SK-N-SH treated with all-trans-retinoic acid at 6 μM for 48 hours (cell line): ENCODE measurements at regions not wholly inside any gene's neighbourhood (a gene's known extent, or its start where the extent isn't known, plus 50 kb on each side); places are given as distances from the start of the nearest gene placed in this dataset.
A peak's percentile ranks its signal among the peaks of the same experiment; 100 is the strongest.

Experiments used
- ATAC-seq: fragments of 200-7000 bp; cut with Tn5 transposase; 3 replicates; pipeline ENCODE4 v1.9.1; 2020; ENCODE audit warnings: mild to moderate bottlenecking, moderate library complexity
- BACH2 ChIP-seq: fragments of 250-450 bp; sonication (Bioruptor Pico); IDR thresholded peaks from 2 replicates; pipeline ENCODE4 v1.9.0; 2021; ENCODE audit warnings: mild to moderate bottlenecking, borderline replicate concordance
- CSDC2 ChIP-seq: fragments of 250-450 bp; sonication (Bioruptor Pico); IDR thresholded peaks from 2 replicates; pipeline ENCODE4 v1.5.0; 2020; ENCODE audit warnings: mild to moderate bottlenecking, moderate library complexity
- GLIS3 ChIP-seq: fragments of 250-450 bp; sonication (Bioruptor Pico); IDR thresholded peaks from 2 replicates; pipeline ENCODE4 v1.5.0; 2020; ENCODE audit warnings: mild to moderate bottlenecking, moderate library complexity
- ISL1 ChIP-seq: fragments of 250-450 bp; sonication (Bioruptor Pico); IDR thresholded peaks from 2 replicates; pipeline ENCODE4 v2.1.2; 2022; ENCODE audit warnings: mild to moderate bottlenecking, moderate library complexity
- OSR1 ChIP-seq: fragments of 250-450 bp; sonication (Bioruptor Pico); IDR thresholded peaks from 2 replicates; pipeline ENCODE4 v1.8.0; 2022; ENCODE audit warnings: moderate library complexity, mild to moderate bottlenecking, inconsistent platforms
- RARB ChIP-seq: fragments of 250-450 bp; sonication (Bioruptor Pico); IDR thresholded peaks from 2 replicates; pipeline ENCODE4 v1.8.0; 2021; ENCODE audit warnings: mild to moderate bottlenecking, moderate library complexity
- SNAI2 ChIP-seq: fragments of 250-450 bp; sonication (Bioruptor Pico); IDR thresholded peaks from 2 replicates; pipeline ENCODE4 v1.5.0; 2020; ENCODE audit warnings: mild to moderate bottlenecking, moderate library complexity
- TOX ChIP-seq: fragments of 250-450 bp; sonication (Bioruptor Pico); IDR thresholded peaks from 2 replicates; pipeline ENCODE4 v1.8.0; 2021; ENCODE audit warnings: mild to moderate bottlenecking, moderate library complexity, borderline replicate concordance
- ZC3H10 ChIP-seq: fragments of 250-450 bp; sonication (Bioruptor Pico); IDR thresholded peaks from 2 replicates; pipeline ENCODE4 v1.5.1; 2021; ENCODE audit warnings: mild to moderate bottlenecking, moderate library complexity
- ZFP30 ChIP-seq: fragments of 450-650 bp; formaldehyde crosslinking; IDR thresholded peaks from 2 replicates; pipeline ENCODE4 v1.5.0; 2022; ENCODE audit warnings: mild to moderate bottlenecking, moderate library complexity
- ZNF565 ChIP-seq: fragments of 450-650 bp; formaldehyde crosslinking; conservative IDR thresholded peaks from 2 replicates; pipeline ENCODE4 v1.5.0; 2020; ENCODE audit warnings: low read depth, mild to moderate bottlenecking, moderate library complexity
- ZNF70 ChIP-seq: fragments of 450-650 bp; formaldehyde crosslinking; IDR thresholded peaks from 2 replicates; pipeline ENCODE4 v1.5.0; 2020; ENCODE audit warnings: mild to moderate bottlenecking, moderate library complexity
- ZNF8 ChIP-seq: fragments of 450-650 bp; formaldehyde crosslinking; IDR thresholded peaks from 2 replicates; pipeline ENCODE4 v1.5.0; 2020; ENCODE audit warnings: mild to moderate bottlenecking, moderate library complexity
- TF ChIP-seq, protein P1 (sequence below): fragments of 250-450 bp; sonication (Bioruptor Pico); IDR thresholded peaks from 2 replicates; pipeline ENCODE4 v1.8.0; 2021; ENCODE audit warnings: low read depth, mild to moderate bottlenecking, moderate library complexity, borderline replicate concordance
- TF ChIP-seq, protein P2 (sequence below): fragments of 250-450 bp; sonication (Bioruptor Pico); IDR thresholded peaks from 2 replicates; pipeline ENCODE4 v1.8.0; 2020; ENCODE audit warnings: mild to moderate bottlenecking, moderate library complexity, borderline replicate concordance
- TF ChIP-seq, protein P3 (sequence below): fragments of 250-450 bp; sonication (Bioruptor Pico); IDR thresholded peaks from 2 replicates; pipeline ENCODE4 v1.5.1; 2020; ENCODE audit warnings: low read depth, mild to moderate bottlenecking, moderate library complexity
- TF ChIP-seq, protein P4 (sequence below): fragments of 250-450 bp; sonication (Bioruptor Pico); IDR thresholded peaks from 2 replicates; pipeline ENCODE4 v1.5.0; 2020; ENCODE audit warnings: mild to moderate bottlenecking, moderate library complexity

DNA sequence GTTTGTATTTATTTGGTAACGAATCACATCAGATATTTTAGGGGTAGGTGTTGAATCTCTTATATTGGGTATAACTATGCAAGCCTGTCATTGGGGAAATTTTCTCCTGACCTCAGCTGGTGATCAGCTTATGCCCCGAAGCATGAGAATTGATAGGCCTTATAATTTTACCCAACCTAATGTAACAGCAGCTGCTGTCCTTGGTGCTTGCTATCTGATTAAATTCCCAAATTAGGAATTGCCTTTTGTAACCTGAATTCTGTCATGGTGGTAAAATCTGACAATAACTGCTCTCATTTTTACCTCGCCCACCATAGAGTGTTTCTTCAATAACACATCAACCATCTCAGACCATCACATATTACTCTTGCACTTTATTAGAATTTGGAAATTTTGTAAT, 1542.6 kb upstream of the PIK3C3 start:
- TF ChIP-seq ZNF565: no peak
- TF ChIP-seq, protein P1, sequence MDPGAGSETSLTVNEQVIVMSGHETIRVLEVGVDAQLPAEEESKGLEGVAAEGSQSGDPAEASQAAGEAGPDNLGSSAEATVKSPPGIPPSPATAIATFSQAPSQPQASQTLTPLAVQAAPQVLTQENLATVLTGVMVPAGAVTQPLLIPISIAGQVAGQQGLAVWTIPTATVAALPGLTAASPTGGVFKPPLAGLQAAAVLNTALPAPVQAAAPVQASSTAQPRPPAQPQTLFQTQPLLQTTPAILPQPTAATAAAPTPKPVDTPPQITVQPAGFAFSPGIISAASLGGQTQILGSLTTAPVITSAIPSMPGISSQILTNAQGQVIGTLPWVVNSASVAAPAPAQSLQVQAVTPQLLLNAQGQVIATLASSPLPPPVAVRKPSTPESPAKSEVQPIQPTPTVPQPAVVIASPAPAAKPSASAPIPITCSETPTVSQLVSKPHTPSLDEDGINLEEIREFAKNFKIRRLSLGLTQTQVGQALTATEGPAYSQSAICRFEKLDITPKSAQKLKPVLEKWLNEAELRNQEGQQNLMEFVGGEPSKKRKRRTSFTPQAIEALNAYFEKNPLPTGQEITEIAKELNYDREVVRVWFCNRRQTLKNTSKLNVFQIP (CRISPR knock-in tag): no peak
- no peak for ATAC-seq

DNA sequence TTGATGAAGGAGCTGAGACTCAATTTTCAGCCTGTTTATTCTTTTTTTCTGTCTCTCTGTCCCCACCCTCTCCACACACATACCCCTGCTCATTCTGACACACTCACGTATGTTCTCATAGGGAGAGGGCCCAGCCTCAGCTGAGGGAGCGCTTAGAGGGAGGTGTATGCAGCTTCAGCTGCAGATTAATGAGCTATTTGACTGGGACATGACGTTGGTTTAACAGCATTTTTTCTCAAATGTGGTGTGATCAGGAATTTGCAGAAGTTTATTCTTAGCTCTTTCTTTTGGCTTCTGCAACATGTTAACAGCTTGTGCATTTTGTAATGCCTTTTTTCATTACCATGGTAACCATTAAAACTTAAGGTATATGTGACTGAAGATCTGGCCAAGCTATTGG, 1547.1 kb upstream of the PIK3C3 start:
- no peak for ATAC-seq
- TF ChIP-seq ZNF565: no peak

DNA sequence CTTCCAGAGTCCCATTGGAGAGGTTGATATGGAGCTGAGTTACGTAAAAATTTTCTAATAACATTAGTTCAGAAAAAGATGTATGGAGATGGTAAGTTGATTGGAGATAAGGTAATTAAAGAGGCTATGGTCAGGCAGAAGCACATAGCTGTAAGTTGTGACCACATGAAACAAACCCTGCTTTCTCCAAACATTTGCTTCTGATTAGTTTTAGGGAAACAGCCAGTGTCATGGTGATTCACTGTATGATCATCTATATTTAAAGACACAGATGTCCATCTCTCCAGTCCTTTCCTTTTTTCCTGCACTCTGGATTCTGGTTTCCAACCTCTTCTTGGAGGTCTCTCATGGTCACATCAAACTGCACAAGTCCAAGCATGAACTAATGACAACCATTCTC, 1550.8 kb upstream of the PIK3C3 start:
- TF ChIP-seq BACH2 (CRISPR knock-in tag) (no peak), ISL1 (CRISPR knock-in tag) (no peak), CSDC2 (CRISPR knock-in tag) (no peak), ZNF565 (no peak), RARB (CRISPR knock-in tag) (no peak), ZC3H10 (no peak), ZFP30 (CRISPR knock-in tag) (no peak)
- TF ChIP-seq, protein P1 (CRISPR knock-in tag): no peak
- TF ChIP-seq, protein P2, sequence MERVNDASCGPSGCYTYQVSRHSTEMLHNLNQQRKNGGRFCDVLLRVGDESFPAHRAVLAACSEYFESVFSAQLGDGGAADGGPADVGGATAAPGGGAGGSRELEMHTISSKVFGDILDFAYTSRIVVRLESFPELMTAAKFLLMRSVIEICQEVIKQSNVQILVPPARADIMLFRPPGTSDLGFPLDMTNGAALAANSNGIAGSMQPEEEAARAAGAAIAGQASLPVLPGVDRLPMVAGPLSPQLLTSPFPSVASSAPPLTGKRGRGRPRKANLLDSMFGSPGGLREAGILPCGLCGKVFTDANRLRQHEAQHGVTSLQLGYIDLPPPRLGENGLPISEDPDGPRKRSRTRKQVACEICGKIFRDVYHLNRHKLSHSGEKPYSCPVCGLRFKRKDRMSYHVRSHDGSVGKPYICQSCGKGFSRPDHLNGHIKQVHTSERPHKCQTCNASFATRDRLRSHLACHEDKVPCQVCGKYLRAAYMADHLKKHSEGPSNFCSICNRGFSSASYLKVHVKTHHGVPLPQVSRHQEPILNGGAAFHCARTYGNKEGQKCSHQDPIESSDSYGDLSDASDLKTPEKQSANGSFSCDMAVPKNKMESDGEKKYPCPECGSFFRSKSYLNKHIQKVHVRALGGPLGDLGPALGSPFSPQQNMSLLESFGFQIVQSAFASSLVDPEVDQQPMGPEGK (CRISPR knock-in tag): no peak
- TF ChIP-seq, protein P3, sequence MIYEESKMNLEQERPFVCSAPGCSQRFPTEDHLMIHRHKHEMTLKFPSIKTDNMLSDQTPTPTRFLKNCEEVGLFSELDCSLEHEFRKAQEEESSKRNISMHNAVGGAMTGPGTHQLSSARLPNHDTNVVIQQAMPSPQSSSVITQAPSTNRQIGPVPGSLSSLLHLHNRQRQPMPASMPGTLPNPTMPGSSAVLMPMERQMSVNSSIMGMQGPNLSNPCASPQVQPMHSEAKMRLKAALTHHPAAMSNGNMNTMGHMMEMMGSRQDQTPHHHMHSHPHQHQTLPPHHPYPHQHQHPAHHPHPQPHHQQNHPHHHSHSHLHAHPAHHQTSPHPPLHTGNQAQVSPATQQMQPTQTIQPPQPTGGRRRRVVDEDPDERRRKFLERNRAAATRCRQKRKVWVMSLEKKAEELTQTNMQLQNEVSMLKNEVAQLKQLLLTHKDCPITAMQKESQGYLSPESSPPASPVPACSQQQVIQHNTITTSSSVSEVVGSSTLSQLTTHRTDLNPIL (CRISPR knock-in tag): no peak
- TF ChIP-seq, protein P4, sequence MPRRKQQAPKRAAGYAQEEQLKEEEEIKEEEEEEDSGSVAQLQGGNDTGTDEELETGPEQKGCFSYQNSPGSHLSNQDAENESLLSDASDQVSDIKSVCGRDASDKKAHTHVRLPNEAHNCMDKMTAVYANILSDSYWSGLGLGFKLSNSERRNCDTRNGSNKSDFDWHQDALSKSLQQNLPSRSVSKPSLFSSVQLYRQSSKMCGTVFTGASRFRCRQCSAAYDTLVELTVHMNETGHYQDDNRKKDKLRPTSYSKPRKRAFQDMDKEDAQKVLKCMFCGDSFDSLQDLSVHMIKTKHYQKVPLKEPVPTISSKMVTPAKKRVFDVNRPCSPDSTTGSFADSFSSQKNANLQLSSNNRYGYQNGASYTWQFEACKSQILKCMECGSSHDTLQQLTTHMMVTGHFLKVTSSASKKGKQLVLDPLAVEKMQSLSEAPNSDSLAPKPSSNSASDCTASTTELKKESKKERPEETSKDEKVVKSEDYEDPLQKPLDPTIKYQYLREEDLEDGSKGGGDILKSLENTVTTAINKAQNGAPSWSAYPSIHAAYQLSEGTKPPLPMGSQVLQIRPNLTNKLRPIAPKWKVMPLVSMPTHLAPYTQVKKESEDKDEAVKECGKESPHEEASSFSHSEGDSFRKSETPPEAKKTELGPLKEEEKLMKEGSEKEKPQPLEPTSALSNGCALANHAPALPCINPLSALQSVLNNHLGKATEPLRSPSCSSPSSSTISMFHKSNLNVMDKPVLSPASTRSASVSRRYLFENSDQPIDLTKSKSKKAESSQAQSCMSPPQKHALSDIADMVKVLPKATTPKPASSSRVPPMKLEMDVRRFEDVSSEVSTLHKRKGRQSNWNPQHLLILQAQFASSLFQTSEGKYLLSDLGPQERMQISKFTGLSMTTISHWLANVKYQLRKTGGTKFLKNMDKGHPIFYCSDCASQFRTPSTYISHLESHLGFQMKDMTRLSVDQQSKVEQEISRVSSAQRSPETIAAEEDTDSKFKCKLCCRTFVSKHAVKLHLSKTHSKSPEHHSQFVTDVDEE (CRISPR knock-in tag): no peak
- ATAC-seq: peak; percentile 52; the same call in 1 of the 3 replicates

DNA sequence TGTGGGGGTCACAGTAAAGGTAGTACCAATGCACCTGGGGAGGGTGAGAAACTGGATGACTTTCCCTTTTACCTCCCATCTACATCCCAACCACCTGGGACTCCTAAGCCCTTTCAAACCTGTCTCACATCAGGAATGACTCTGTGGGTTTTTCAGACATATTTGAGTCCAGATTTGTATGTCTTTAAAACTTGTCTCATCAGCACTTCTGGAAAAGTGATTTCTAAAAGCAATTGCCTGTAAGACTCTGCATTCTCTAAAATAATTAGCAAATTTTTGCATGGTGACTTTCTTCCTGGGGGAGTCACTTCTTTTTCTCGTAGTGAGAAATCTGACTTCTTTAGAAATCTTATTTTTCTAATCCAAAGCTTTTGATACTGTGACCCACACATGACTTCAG, 1553.0 kb upstream of the PIK3C3 start:
- TF ChIP-seq ZC3H10 (no peak), ZNF70 (CRISPR knock-in tag) (no peak), SNAI2 (no peak), OSR1 (no peak), ZNF8 (CRISPR knock-in tag) (no peak)
- TF ChIP-seq, protein P3 (CRISPR knock-in tag): no peak
- no peak for ATAC-seq

DNA sequence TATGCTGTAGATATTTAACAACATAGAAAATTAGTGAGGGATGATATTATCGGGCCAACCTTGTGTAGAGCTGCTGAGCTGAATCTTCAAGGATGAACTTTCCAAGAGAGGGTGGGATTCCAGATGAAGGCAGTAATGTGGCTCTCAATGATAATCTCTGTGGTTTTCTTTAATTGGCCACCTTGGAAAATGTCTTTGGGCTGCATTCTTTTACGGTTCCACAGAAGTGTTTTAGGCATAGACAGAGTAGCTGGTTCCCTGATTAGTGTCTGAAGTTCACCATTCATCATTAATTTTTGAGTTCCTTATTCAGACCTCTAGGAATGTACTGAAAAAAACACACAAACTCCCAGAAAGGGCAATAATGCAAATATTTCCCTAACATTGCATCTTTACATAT, 1566.9 kb upstream of the PIK3C3 start:
- ATAC-seq: no peak
- no peak for TF ChIP-seq GLIS3 (CRISPR knock-in tag)
- no peak for TF ChIP-seq RARB (CRISPR knock-in tag)
- no peak for TF ChIP-seq ZFP30 (CRISPR knock-in tag)
- TF ChIP-seq TOX (CRISPR knock-in tag): no peak
- TF ChIP-seq, all 23 proteins: peak for 0
